IMR-90 (cell line): ENCODE measurements at regions not wholly inside any gene's neighbourhood (a gene's known extent, or its start where the extent isn't known, plus 50 kb on each side); places are given as distances from the start of the nearest gene placed in this dataset.

Experiments
- ATAC-seq: fragments of 200-7000 bp; cut with Tn5 transposase; 2 replicates; pipeline ENCODE4 v1.9.1; 2020; ENCODE audit warnings: low read depth, mild to moderate bottlenecking, moderate library complexity
- BruUV-seq: library from RNA; stranded (reverse); fragments of 400-500 nt; replicated peaks from 2 replicates; lab custom pipeline; 2021; lab: Mats Ljungman, UMichigan
- CTCF ChIA-PET: fragments of 300-600 bp; formaldehyde crosslinking; extraction: SDS; loops from one replicate; lab custom pipeline; 2021; ENCODE audit warnings: antibody characterized with exemption; lab: Yijun Ruan, JAX
- POLR2A ChIA-PET: fragments of 300-600 bp; sonication (Branson Sonifier 250); formaldehyde crosslinking; loops from one replicate; lab custom pipeline; 2022; ENCODE audit warnings: antibody characterized with exemption; ENCODE audit not compliant: unreplicated experiment; lab: Charles Lee
- DNase-seq: peaks from one replicate; pipeline ENCODE4 v3.0.0; 2013
- H2AFZ ChIP-seq: replicated peaks from 2 replicates; pipeline ENCODE3; 2013; ENCODE audit warnings: low read length, mild to moderate bottlenecking; ENCODE audit not compliant: poor library complexity
- H2AK5ac ChIP-seq: 2 replicates; pipeline ENCODE4 v1.6.1; 2013; ENCODE audit warnings: low read depth, low read length, inconsistent platforms
- H2AK9ac ChIP-seq: replicated peaks from 2 replicates; pipeline ENCODE3; 2013; ENCODE audit warnings: mild to moderate bottlenecking, low read depth, low read length, moderate library complexity; ENCODE audit not compliant: poor library complexity
- H2BK120ac ChIP-seq: 2 replicates; pipeline ENCODE4 v1.6.1; 2013; ENCODE audit warnings: low read depth, low read length, inconsistent platforms
- H2BK15ac ChIP-seq: 3 replicates; pipeline ENCODE4 v1.6.1; 2013; ENCODE audit warnings: low read depth, low read length, inconsistent platforms
- H2BK20ac ChIP-seq: 2 replicates; pipeline ENCODE4 v1.6.1; 2013; ENCODE audit warnings: low read depth, mild to moderate bottlenecking, inconsistent platforms, low read length, moderate library complexity
- H2BK5ac ChIP-seq: 2 replicates; pipeline ENCODE4 v1.6.1; 2013; ENCODE audit warnings: mild to moderate bottlenecking, low read depth, low read length, inconsistent platforms; ENCODE audit not compliant: poor library complexity, severe bottlenecking
- H3K14ac ChIP-seq: replicated peaks from 2 replicates; pipeline ENCODE4 v1.6.1; 2013; ENCODE audit warnings: low read depth, low read length, inconsistent platforms
- H3K18ac ChIP-seq: 2 replicates; pipeline ENCODE4 v1.6.1; 2013; ENCODE audit warnings: low read depth, low read length, control low read depth
- H3K23ac ChIP-seq: 2 replicates; pipeline ENCODE4 v1.6.1; 2013; ENCODE audit warnings: low read depth, low read length, inconsistent platforms
- H3K27ac ChIP-seq: 2 replicates; pipeline ENCODE4 v1.5.1; 2013; ENCODE audit warnings: mild to moderate bottlenecking, control low read depth, low read length; ENCODE audit not compliant: insufficient read depth
- H3K27me3 ChIP-seq: 2 replicates; pipeline ENCODE4 v1.6.1; 2013; ENCODE audit warnings: low read length; ENCODE audit not compliant: control insufficient read depth, insufficient read depth
- H3K36me3 ChIP-seq: 2 replicates; pipeline ENCODE4 v1.6.1; 2013; ENCODE audit warnings: low read length, mixed read lengths; ENCODE audit not compliant: control insufficient read depth, insufficient read depth
- H3K4ac ChIP-seq: 2 replicates; pipeline ENCODE4 v1.6.1; 2013; ENCODE audit warnings: low read depth, low read length, inconsistent platforms
- H3K4me1 ChIP-seq: 2 replicates; pipeline ENCODE4 v1.6.1; 2013; ENCODE audit warnings: low read length, mixed read lengths; ENCODE audit not compliant: control insufficient read depth, insufficient read depth
- H3K4me2 ChIP-seq: 2 replicates; pipeline ENCODE4 v1.6.1; 2013; ENCODE audit warnings: low read depth, mild to moderate bottlenecking, control low read depth, low read length, moderate library complexity
- H3K4me3 ChIP-seq: 2 replicates; pipeline ENCODE4 v1.5.1; 2013; ENCODE audit warnings: low read depth, mild to moderate bottlenecking, control low read depth, low read length, moderate library complexity; ENCODE audit not compliant: insufficient read depth
- H3K56ac ChIP-seq: 2 replicates; pipeline ENCODE4 v1.6.1; 2013; ENCODE audit warnings: low read length, inconsistent platforms; ENCODE audit not compliant: insufficient read depth; ENCODE audit errors: extremely low read depth
- H3K79me1 ChIP-seq, 2 experiments: 2 replicates each; pipeline ENCODE4 v1.6.1; 2013; ENCODE audit warnings: low read length in 2 of 2, inconsistent platforms in 1 of 2, low read depth in 1 of 2
- H3K9ac ChIP-seq: 2 replicates; pipeline ENCODE4 v1.6.1; 2013; ENCODE audit warnings: low read depth, low read length, control low read depth
- H3K9me1 ChIP-seq: 2 replicates; pipeline ENCODE4 v1.6.1; 2013; ENCODE audit warnings: low read length, inconsistent platforms; ENCODE audit not compliant: insufficient read depth
- H3K9me3 ChIP-seq: 2 replicates; pipeline ENCODE4 v1.6.1; 2013; ENCODE audit warnings: low read length; ENCODE audit not compliant: control insufficient read depth, insufficient read depth
- H4K20me1 ChIP-seq: 2 replicates; pipeline ENCODE4 v1.6.1; 2013; ENCODE audit warnings: low read length, inconsistent platforms; ENCODE audit not compliant: insufficient read depth
- H4K5ac ChIP-seq: 2 replicates; pipeline ENCODE4 v1.6.1; 2013; ENCODE audit warnings: mild to moderate bottlenecking, low read depth, low read length, control low read depth
- H4K8ac ChIP-seq, 2 experiments: 2 replicates each; pipeline ENCODE4 v1.6.1; 2013; ENCODE audit warnings: low read depth in 2 of 2, low read length in 2 of 2, control low read depth in 1 of 2, inconsistent platforms in 1 of 2
- H4K91ac ChIP-seq: 2 replicates; pipeline ENCODE4 v1.6.1; 2013; ENCODE audit warnings: low read depth, low read length, inconsistent platforms; ENCODE audit not compliant: insufficient read depth
- CTCF ChIP-seq: conservative IDR thresholded peaks from 2 replicates; pipeline ENCODE4 v1.5.1; 2012; ENCODE audit warnings: mild to moderate bottlenecking, low read depth, low read length, improper control_type of control experiment
- MAFK ChIP-seq: IDR thresholded peaks from 2 replicates; pipeline ENCODE4 v1.6.1; 2012; ENCODE audit warnings: low read depth, low read length, improper control_type of control experiment
- MAZ ChIP-seq: IDR thresholded peaks from 2 replicates; pipeline ENCODE4 v1.6.1; 2012; ENCODE audit warnings: low read depth, mild to moderate bottlenecking, low read length, improper control_type of control experiment, moderate library complexity, borderline replicate concordance
- NFE2L2 ChIP-seq: fragments of 150-350 bp; IDR thresholded peaks from 2 replicates; pipeline ENCODE4 v1.6.1; 2016; ENCODE audit warnings: low read depth, mild to moderate bottlenecking, low read length
- POLR2A ChIP-seq: IDR thresholded peaks from 2 replicates; pipeline ENCODE4 v1.6.1; 2012; ENCODE audit warnings: mild to moderate bottlenecking, low read depth, low read length
- RAD21 ChIP-seq: IDR thresholded peaks from 2 replicates; pipeline ENCODE4 v1.6.1; 2012; ENCODE audit warnings: low read length, improper control_type of control experiment
- RCOR1 ChIP-seq: IDR thresholded peaks from 2 replicates; pipeline ENCODE4 v1.6.1; 2012; ENCODE audit warnings: mild to moderate bottlenecking, low read length, improper control_type of control experiment; ENCODE audit not compliant: insufficient replicate concordance
- RFX5 ChIP-seq: IDR thresholded peaks from 2 replicates; pipeline ENCODE4 v1.8.0; 2012; ENCODE audit warnings: low read depth, mild to moderate bottlenecking, low read length, moderate library complexity
- SMC3 ChIP-seq: fragments of 150-350 bp; IDR thresholded peaks from 2 replicates; pipeline ENCODE4 v1.6.1; 2016; ENCODE audit warnings: low read depth, mild to moderate bottlenecking, antibody characterized with exemption, low read length, moderate library complexity
- USF2 ChIP-seq: fragments of 150-350 bp; IDR thresholded peaks from 2 replicates; pipeline ENCODE4 v1.6.1; 2017; ENCODE audit warnings: mild to moderate bottlenecking, antibody characterized with exemption, low read length, low read depth
- WGBS, 2 experiments: methylation state at CpG; one replicate each; pipeline versions ENCODE4 v1.1.5 to v1.1.7; 2013; ENCODE audit warnings: missing lambda C conversion rate in 2 of 2; ENCODE audit not compliant: insufficient read length in 1 of 2; ENCODE audit errors: extremely low coverage in 2 of 2; 5-methylcytosine and 5-hydroxymethylcytosine counted together
- dilution Hi-C: fragments of 300-500 bp; cut with HindIII; formaldehyde crosslinking; loops from one replicate; pipeline ENCODE4 v1.14.3; 2018; ENCODE audit warnings: low sequenced_read_pairs; ENCODE audit not compliant: unreplicated experiment
- in situ Hi-C: fragments of 300-500 bp; cut with MboI; formaldehyde crosslinking; loops from 3 replicates; pipeline ENCODE4 v1.14.3; 2019; ENCODE audit warnings: low sequenced_read_pairs, inconsistent platforms, mixed read lengths
- intact Hi-C: fragments of 100-400 bp; cut with micrococcal nuclease; formaldehyde crosslinking; loops from 2 replicates; pipeline ENCODE4 v1.10.0; 2022

- no peaks in the 10 kb centered on the region for H4K20me1 ChIP-seq
- no peak overlapping the region for H2AK9ac ChIP-seq
- DNase-seq (no peak), ATAC-seq (no peak)
- no peak overlapping the region for H3K4ac ChIP-seq
- BruUV-seq, result no TSS peak
- H4K91ac ChIP-seq, result no peak overlapping the region
- no peak overlapping the region for H2BK20ac ChIP-seq
- no peak overlapping the region for H3K56ac ChIP-seq
- no peak overlapping the region for H3K14ac ChIP-seq
- no peaks in the 10 kb centered on the region for H3K36me3 ChIP-seq
- H3K9me3 ChIP-seq, result no peaks in the 10 kb centered on the region
- H3K9ac ChIP-seq, result no peak overlapping the region
- H3K27ac ChIP-seq, result no peak overlapping the region
- dilution Hi-C loops, result no loop called here
- H4K8ac ChIP-seq, result no peak overlapping the region
- no peaks in the 10 kb centered on the region for H3K79me1 ChIP-seq
- no peaks in the 10 kb centered on the region for H3K27me3 ChIP-seq
- no CpG with 5 or more reads among the region's 5 CpGs for WGBS, 2 experiments
- H2BK15ac ChIP-seq, result no peak overlapping the region
- no peak overlapping the region for H3K23ac ChIP-seq
- no peak overlapping the region for H3K4me2 ChIP-seq
- H3K4me3 ChIP-seq, result no peak overlapping the region
- no peak overlapping the region for H2BK120ac ChIP-seq
- H3K9me1 ChIP-seq, result no peaks in the 10 kb centered on the region
- ChIA-PET CTCF (no interaction called here), POLR2A (no interaction called here)
- no peak overlapping the region for H4K5ac ChIP-seq
- intact Hi-C loops, result no loop called here
- no peak overlapping the region for H2BK5ac ChIP-seq
- H3K4me1 ChIP-seq, result no peaks in the 10 kb centered on the region
- H2AK5ac ChIP-seq, result no peak overlapping the region
- H3K18ac ChIP-seq, result no peak overlapping the region
- TF ChIP-seq RAD21 (no peak), NFE2L2 (no peak), MAZ (no peak), RFX5 (no peak), SMC3 (no peak), POLR2A (no peak), MAFK (no peak), USF2 (no peak), RCOR1 (no peak), CTCF (no peak)
- H2AFZ ChIP-seq, result no peak overlapping the region
- in situ Hi-C loops, result no loop called here
These were observed 194.1 kb upstream of the ADGRL2 start for GRCh38 chr1:81606656-81607055.
